ENCODE measurements at regions not wholly inside any gene's neighbourhood (a gene's known extent, or its start where the extent isn't known, plus 50 kb on each side); places are given as distances from the start of the nearest gene placed in this dataset.

DNA sequence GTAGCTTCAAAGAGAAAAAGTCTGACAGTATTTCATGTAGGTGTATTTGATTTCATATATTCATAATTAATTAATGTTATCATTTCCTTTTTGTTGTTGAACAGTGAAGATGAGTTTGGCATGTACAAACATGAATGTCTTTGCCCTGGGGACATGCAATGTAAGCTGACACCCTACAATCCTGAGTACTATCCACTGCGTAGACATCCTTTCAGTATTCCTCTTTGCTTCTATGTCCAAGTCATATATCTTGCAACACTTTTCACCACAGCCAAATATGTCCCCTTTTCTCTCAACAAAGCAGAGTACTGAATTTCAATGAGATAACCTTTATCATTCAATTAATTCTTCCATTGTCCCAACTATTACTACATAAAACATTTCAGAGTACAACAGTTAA is 93.6 kb downstream of the GPR37 start:
- TF ChIP-seq, protein P1, sequence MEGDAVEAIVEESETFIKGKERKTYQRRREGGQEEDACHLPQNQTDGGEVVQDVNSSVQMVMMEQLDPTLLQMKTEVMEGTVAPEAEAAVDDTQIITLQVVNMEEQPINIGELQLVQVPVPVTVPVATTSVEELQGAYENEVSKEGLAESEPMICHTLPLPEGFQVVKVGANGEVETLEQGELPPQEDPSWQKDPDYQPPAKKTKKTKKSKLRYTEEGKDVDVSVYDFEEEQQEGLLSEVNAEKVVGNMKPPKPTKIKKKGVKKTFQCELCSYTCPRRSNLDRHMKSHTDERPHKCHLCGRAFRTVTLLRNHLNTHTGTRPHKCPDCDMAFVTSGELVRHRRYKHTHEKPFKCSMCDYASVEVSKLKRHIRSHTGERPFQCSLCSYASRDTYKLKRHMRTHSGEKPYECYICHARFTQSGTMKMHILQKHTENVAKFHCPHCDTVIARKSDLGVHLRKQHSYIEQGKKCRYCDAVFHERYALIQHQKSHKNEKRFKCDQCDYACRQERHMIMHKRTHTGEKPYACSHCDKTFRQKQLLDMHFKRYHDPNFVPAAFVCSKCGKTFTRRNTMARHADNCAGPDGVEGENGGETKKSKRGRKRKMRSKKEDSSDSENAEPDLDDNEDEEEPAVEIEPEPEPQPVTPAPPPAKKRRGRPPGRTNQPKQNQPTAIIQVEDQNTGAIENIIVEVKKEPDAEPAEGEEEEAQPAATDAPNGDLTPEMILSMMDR (IDR thresholded peaks at IDR 0.05; ENCODE audit: insufficient read depth, low read length, poor library complexity, severe bottlenecking), result no peak
- no peak for TF ChIP-seq EZH2phosphoT487 (conservative IDR thresholded peaks at IDR 0.05; ENCODE audit: low read length)

All from SU-DHL-6 (cell line).